ENCODE measurements at regions not wholly inside any gene's neighbourhood (a gene's known extent, or its start where the extent isn't known, plus 50 kb on each side); places are given as distances from the start of the nearest gene placed in this dataset.

GRCh38 chr7:27423290-27423689 lies 180.7 kb downstream of the EVX1 start:
- Histone ChIP-seq H3K9me3 (ENCODE audit: control insufficient read depth, low read length) (no peaks in the 10 kb centered on the region), H3K27me3 (ENCODE audit: control insufficient read depth, insufficient read depth, low read length) (no peaks in the 10 kb centered on the region), H3K9ac (ENCODE audit: low read length) (no peak overlapping the region), H3K36me3 (ENCODE audit: control insufficient read depth, insufficient read depth, low read length) (no peaks in the 10 kb centered on the region), H3K4me3 (ENCODE audit: low read length) (no peak overlapping the region), H3K4me1 (ENCODE audit: control insufficient read depth, insufficient read depth, low read length) (peaks cover 46% of the 10 kb centered on the region)

- Histone ChIP-seq H3K9me3 (ENCODE audit: control insufficient read depth, low read length) (no peaks in the 10 kb centered on the region), H3K36me3 (ENCODE audit: control insufficient read depth, insufficient read depth, low read length) (no peaks in the 10 kb centered on the region), H3K9ac (ENCODE audit: low read length) (no peak overlapping the region), H3K4me3 (ENCODE audit: low read length) (no peak overlapping the region), H3K4me1 (ENCODE audit: control insufficient read depth, insufficient read depth, low read length) (peaks cover 40% of the 10 kb centered on the region), H3K27me3 (ENCODE audit: control insufficient read depth, insufficient read depth, low read length) (no peaks in the 10 kb centered on the region)
Measured at GRCh38 chr7:27423821-27424220, 181.2 kb downstream of the EVX1 start.

- no peaks in the 10 kb centered on the region for H3K9me3 ChIP-seq (ENCODE audit: control insufficient read depth, low read length)
- no peaks in the 10 kb centered on the region for H3K27me3 ChIP-seq (ENCODE audit: control insufficient read depth, insufficient read depth, low read length)
- no peak overlapping the region for H3K9ac ChIP-seq (ENCODE audit: low read length)
- H3K4me3 ChIP-seq (ENCODE audit: low read length): no peak overlapping the region
- no peaks in the 10 kb centered on the region for H3K36me3 ChIP-seq (ENCODE audit: control insufficient read depth, insufficient read depth, low read length)
- peaks cover 36% of the 10 kb centered on the region for H3K4me1 ChIP-seq (ENCODE audit: control insufficient read depth, insufficient read depth, low read length)
Measured at GRCh38 chr7:27424231-27424630, 181.6 kb downstream of the EVX1 start.

- Histone ChIP-seq H3K4me3 (ENCODE audit: low read length) (no peak overlapping the region), H3K9ac (ENCODE audit: low read length) (no peak overlapping the region), H3K9me3 (ENCODE audit: control insufficient read depth, low read length) (no peaks in the 10 kb centered on the region), H3K36me3 (ENCODE audit: control insufficient read depth, insufficient read depth, low read length) (no peaks in the 10 kb centered on the region), H3K4me1 (ENCODE audit: control insufficient read depth, insufficient read depth, low read length) (peaks cover 31% of the 10 kb centered on the region), H3K27me3 (ENCODE audit: control insufficient read depth, insufficient read depth, low read length) (no peaks in the 10 kb centered on the region)
Measured at GRCh38 chr7:27424749-27425148, 182.1 kb downstream of the EVX1 start.

GRCh38 chr7:27427416-27427815 lies 184.8 kb downstream of the EVX1 start:
- no peaks in the 10 kb centered on the region for H3K9me3 ChIP-seq (ENCODE audit: control insufficient read depth, low read length)

GRCh38 chr7:27430105-27430504 lies 187.5 kb downstream of the EVX1 start:
- Histone ChIP-seq H3K36me3 (ENCODE audit: control insufficient read depth, insufficient read depth, low read length) (no peaks in the 10 kb centered on the region), H3K9ac (ENCODE audit: low read length) (no peak overlapping the region), H3K4me3 (ENCODE audit: low read length) (no peak overlapping the region), H3K9me3 (ENCODE audit: control insufficient read depth, low read length) (no peaks in the 10 kb centered on the region), H3K27me3 (ENCODE audit: control insufficient read depth, insufficient read depth, low read length) (no peaks in the 10 kb centered on the region), H3K4me1 (ENCODE audit: control insufficient read depth, insufficient read depth, low read length) (peaks cover 4% of the 10 kb centered on the region)

More at GRCh38 chr7:27427416-27427815, 184.8 kb downstream of the EVX1 start:
- Histone ChIP-seq H3K4me1 (ENCODE audit: control insufficient read depth, insufficient read depth, low read length) (peaks cover 19% of the 10 kb centered on the region), H3K36me3 (ENCODE audit: control insufficient read depth, insufficient read depth, low read length) (no peaks in the 10 kb centered on the region), H3K27me3 (ENCODE audit: control insufficient read depth, insufficient read depth, low read length) (no peaks in the 10 kb centered on the region), H3K9ac (ENCODE audit: low read length) (no peak overlapping the region), H3K4me3 (ENCODE audit: low read length) (no peak overlapping the region)

- no peak overlapping the region for H3K9ac ChIP-seq (ENCODE audit: low read length)
- H3K4me3 ChIP-seq (ENCODE audit: low read length): no peak overlapping the region
- H3K4me1 ChIP-seq (ENCODE audit: control insufficient read depth, insufficient read depth, low read length): no peaks in the 10 kb centered on the region
- H3K9me3 ChIP-seq (ENCODE audit: control insufficient read depth, low read length): no peaks in the 10 kb centered on the region
- H3K27me3 ChIP-seq (ENCODE audit: control insufficient read depth, insufficient read depth, low read length): no peaks in the 10 kb centered on the region
- no peaks in the 10 kb centered on the region for H3K36me3 ChIP-seq (ENCODE audit: control insufficient read depth, insufficient read depth, low read length)
Measured at GRCh38 chr7:27431465-27431864, 188.9 kb downstream of the EVX1 start.

- no peaks in the 10 kb centered on the region for H3K36me3 ChIP-seq (ENCODE audit: control insufficient read depth, insufficient read depth, low read length)
- H3K4me3 ChIP-seq (ENCODE audit: low read length): no peak overlapping the region
- no peaks in the 10 kb centered on the region for H3K27me3 ChIP-seq (ENCODE audit: control insufficient read depth, insufficient read depth, low read length)
- H3K4me1 ChIP-seq (ENCODE audit: control insufficient read depth, insufficient read depth, low read length): no peaks in the 10 kb centered on the region
- no peaks in the 10 kb centered on the region for H3K9me3 ChIP-seq (ENCODE audit: control insufficient read depth, low read length)
- no peak overlapping the region for H3K9ac ChIP-seq (ENCODE audit: low read length)
Measured at GRCh38 chr7:27433581-27433980, 191.0 kb downstream of the EVX1 start.

GRCh38 chr7:27434756-27435400 lies 192.3 kb downstream of the EVX1 start:
- Histone ChIP-seq H3K36me3 (ENCODE audit: control insufficient read depth, insufficient read depth, low read length) (no peaks in the 10 kb centered on the region), H3K9me3 (ENCODE audit: control insufficient read depth, low read length) (no peaks in the 10 kb centered on the region)

GRCh38 chr7:27435461-27435860 lies 192.9 kb downstream of the EVX1 start:
- no peak overlapping the region for H3K4me3 ChIP-seq (ENCODE audit: low read length)
- no peaks in the 10 kb centered on the region for H3K9me3 ChIP-seq (ENCODE audit: control insufficient read depth, low read length)
- no peaks in the 10 kb centered on the region for H3K27me3 ChIP-seq (ENCODE audit: control insufficient read depth, insufficient read depth, low read length)
- no peaks in the 10 kb centered on the region for H3K4me1 ChIP-seq (ENCODE audit: control insufficient read depth, insufficient read depth, low read length)
- H3K9ac ChIP-seq (ENCODE audit: low read length): no peak overlapping the region
- no peaks in the 10 kb centered on the region for H3K36me3 ChIP-seq (ENCODE audit: control insufficient read depth, insufficient read depth, low read length)

More at GRCh38 chr7:27434756-27435400, 192.3 kb downstream of the EVX1 start:
- no peak overlapping the region for H3K4me3 ChIP-seq (ENCODE audit: low read length)
- no peaks in the 10 kb centered on the region for H3K4me1 ChIP-seq (ENCODE audit: control insufficient read depth, insufficient read depth, low read length)
- H3K9ac ChIP-seq (ENCODE audit: low read length): no peak overlapping the region
- H3K27me3 ChIP-seq (ENCODE audit: control insufficient read depth, insufficient read depth, low read length): no peaks in the 10 kb centered on the region

GRCh38 chr7:27438881-27439589 lies 196.4 kb downstream of the EVX1 start:
- Histone ChIP-seq H3K9me3 (ENCODE audit: control insufficient read depth, low read length) (no peaks in the 10 kb centered on the region), H3K27me3 (ENCODE audit: control insufficient read depth, insufficient read depth, low read length) (no peaks in the 10 kb centered on the region), H3K9ac (ENCODE audit: low read length) (no peak overlapping the region), H3K4me3 (ENCODE audit: low read length) (no peak overlapping the region), H3K36me3 (ENCODE audit: control insufficient read depth, insufficient read depth, low read length) (no peaks in the 10 kb centered on the region), H3K4me1 (ENCODE audit: control insufficient read depth, insufficient read depth, low read length) (no peaks in the 10 kb centered on the region)

- Histone ChIP-seq H3K4me3 (ENCODE audit: low read length) (no peak overlapping the region), H3K36me3 (ENCODE audit: control insufficient read depth, insufficient read depth, low read length) (no peaks in the 10 kb centered on the region), H3K4me1 (ENCODE audit: control insufficient read depth, insufficient read depth, low read length) (no peaks in the 10 kb centered on the region), H3K9me3 (ENCODE audit: control insufficient read depth, low read length) (no peaks in the 10 kb centered on the region), H3K9ac (ENCODE audit: low read length) (no peak overlapping the region), H3K27me3 (ENCODE audit: control insufficient read depth, insufficient read depth, low read length) (no peaks in the 10 kb centered on the region)
Measured at GRCh38 chr7:27442455-27442854, 199.9 kb downstream of the EVX1 start.

Measured in mucosa of stomach (tissue), 1 donor.